ENCODE measurements at regions not wholly inside any gene's neighbourhood (a gene's known extent, or its start where the extent isn't known, plus 50 kb on each side); places are given as distances from the start of the nearest gene placed in this dataset.

DNA sequence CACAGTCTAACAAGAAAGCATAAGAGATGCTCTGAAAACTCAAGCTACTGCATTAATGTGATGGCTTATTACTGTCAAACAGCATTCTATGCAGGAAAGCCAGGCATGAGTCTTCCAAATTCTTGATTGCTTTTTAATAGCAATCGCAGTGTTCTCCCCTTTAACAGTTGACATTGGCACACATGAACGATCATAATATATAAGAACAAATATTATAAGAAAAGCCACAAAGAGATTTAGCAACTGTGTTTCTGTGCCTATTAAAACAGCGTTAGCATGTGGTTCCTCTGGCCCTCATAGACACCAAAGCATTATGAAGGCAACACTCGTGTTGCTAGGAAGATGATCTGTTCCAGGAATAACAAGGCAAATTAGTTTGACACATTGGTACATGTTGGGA, 245.0 kb downstream of the ACKR3 start:
- TF ChIP-seq POLR2AphosphoS5 (IDR thresholded peaks at IDR 0.05) = no peak
- no peak for TF ChIP-seq EP300 (IDR thresholded peaks at IDR 0.05; ENCODE audit: low read depth)
- TF ChIP-seq, protein P1, sequence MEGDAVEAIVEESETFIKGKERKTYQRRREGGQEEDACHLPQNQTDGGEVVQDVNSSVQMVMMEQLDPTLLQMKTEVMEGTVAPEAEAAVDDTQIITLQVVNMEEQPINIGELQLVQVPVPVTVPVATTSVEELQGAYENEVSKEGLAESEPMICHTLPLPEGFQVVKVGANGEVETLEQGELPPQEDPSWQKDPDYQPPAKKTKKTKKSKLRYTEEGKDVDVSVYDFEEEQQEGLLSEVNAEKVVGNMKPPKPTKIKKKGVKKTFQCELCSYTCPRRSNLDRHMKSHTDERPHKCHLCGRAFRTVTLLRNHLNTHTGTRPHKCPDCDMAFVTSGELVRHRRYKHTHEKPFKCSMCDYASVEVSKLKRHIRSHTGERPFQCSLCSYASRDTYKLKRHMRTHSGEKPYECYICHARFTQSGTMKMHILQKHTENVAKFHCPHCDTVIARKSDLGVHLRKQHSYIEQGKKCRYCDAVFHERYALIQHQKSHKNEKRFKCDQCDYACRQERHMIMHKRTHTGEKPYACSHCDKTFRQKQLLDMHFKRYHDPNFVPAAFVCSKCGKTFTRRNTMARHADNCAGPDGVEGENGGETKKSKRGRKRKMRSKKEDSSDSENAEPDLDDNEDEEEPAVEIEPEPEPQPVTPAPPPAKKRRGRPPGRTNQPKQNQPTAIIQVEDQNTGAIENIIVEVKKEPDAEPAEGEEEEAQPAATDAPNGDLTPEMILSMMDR (IDR thresholded peaks at IDR 0.05) = no peak
